ENCODE measurements at regions not wholly inside any gene's neighbourhood (a gene's known extent, or its start where the extent isn't known, plus 50 kb on each side); places are given as distances from the start of the nearest gene placed in this dataset.
"Not testable (repeated sequence)": the region's sequence is repeated elsewhere in the genome, so short reads cannot be mapped to it uniquely, and the experiment has no call there.

DNA sequence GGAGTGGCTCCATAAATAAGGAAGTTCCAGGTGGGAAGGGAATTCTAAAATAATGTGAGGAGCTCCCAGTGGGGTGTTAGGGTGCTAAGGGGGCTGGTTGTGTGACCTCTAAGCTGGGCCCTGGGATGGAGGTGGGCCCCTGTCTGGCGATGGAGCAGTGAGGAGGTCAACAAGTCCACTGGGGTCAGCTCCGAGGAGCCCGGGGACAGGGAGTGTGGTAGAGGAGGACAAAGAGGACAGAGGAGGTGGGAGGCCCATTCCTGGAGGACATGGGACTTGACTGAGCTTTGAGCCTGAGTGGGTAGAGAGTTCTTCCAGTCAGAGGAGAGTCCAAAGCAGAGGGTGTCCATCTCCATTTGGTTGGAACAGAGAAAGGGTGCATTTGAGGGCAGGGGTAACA is 390.2 kb downstream of the TSHZ3 start:
- Histone ChIP-seq H3K4me3 (replicated peaks; ENCODE audit: insufficient read depth, low read length) (no peak overlapping the region), H3K27me3 (ENCODE audit: insufficient read depth, poor library complexity, severe bottlenecking) (no peaks in the 10 kb centered on the region), H3K27ac (replicated peaks) (no peak overlapping the region)
- DNase-seq (ENCODE audit: low read depth in 1 of 2, low spot score in 1 of 2), result no peak
- TF ChIP-seq SPI1 (IDR thresholded peaks at IDR 0.05; ENCODE audit: borderline replicate concordance, low read depth) (no peak), POLR2AphosphoS5 (IDR thresholded peaks at IDR 0.05; ENCODE audit: low read depth) (no peak), GABPA (IDR thresholded peaks at IDR 0.05; ENCODE audit: low read depth) (no peak)
- TF ChIP-seq, protein P1, sequence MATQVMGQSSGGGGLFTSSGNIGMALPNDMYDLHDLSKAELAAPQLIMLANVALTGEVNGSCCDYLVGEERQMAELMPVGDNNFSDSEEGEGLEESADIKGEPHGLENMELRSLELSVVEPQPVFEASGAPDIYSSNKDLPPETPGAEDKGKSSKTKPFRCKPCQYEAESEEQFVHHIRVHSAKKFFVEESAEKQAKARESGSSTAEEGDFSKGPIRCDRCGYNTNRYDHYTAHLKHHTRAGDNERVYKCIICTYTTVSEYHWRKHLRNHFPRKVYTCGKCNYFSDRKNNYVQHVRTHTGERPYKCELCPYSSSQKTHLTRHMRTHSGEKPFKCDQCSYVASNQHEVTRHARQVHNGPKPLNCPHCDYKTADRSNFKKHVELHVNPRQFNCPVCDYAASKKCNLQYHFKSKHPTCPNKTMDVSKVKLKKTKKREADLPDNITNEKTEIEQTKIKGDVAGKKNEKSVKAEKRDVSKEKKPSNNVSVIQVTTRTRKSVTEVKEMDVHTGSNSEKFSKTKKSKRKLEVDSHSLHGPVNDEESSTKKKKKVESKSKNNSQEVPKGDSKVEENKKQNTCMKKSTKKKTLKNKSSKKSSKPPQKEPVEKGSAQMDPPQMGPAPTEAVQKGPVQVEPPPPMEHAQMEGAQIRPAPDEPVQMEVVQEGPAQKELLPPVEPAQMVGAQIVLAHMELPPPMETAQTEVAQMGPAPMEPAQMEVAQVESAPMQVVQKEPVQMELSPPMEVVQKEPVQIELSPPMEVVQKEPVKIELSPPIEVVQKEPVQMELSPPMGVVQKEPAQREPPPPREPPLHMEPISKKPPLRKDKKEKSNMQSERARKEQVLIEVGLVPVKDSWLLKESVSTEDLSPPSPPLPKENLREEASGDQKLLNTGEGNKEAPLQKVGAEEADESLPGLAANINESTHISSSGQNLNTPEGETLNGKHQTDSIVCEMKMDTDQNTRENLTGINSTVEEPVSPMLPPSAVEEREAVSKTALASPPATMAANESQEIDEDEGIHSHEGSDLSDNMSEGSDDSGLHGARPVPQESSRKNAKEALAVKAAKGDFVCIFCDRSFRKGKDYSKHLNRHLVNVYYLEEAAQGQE (IDR thresholded peaks at IDR 0.05; ENCODE audit: insufficient replicate concordance, low read depth), result no peak
- TF ChIP-seq, protein P2, sequence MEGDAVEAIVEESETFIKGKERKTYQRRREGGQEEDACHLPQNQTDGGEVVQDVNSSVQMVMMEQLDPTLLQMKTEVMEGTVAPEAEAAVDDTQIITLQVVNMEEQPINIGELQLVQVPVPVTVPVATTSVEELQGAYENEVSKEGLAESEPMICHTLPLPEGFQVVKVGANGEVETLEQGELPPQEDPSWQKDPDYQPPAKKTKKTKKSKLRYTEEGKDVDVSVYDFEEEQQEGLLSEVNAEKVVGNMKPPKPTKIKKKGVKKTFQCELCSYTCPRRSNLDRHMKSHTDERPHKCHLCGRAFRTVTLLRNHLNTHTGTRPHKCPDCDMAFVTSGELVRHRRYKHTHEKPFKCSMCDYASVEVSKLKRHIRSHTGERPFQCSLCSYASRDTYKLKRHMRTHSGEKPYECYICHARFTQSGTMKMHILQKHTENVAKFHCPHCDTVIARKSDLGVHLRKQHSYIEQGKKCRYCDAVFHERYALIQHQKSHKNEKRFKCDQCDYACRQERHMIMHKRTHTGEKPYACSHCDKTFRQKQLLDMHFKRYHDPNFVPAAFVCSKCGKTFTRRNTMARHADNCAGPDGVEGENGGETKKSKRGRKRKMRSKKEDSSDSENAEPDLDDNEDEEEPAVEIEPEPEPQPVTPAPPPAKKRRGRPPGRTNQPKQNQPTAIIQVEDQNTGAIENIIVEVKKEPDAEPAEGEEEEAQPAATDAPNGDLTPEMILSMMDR (IDR thresholded peaks at IDR 0.05; ENCODE audit: insufficient read depth, low read length), result no peak

DNA sequence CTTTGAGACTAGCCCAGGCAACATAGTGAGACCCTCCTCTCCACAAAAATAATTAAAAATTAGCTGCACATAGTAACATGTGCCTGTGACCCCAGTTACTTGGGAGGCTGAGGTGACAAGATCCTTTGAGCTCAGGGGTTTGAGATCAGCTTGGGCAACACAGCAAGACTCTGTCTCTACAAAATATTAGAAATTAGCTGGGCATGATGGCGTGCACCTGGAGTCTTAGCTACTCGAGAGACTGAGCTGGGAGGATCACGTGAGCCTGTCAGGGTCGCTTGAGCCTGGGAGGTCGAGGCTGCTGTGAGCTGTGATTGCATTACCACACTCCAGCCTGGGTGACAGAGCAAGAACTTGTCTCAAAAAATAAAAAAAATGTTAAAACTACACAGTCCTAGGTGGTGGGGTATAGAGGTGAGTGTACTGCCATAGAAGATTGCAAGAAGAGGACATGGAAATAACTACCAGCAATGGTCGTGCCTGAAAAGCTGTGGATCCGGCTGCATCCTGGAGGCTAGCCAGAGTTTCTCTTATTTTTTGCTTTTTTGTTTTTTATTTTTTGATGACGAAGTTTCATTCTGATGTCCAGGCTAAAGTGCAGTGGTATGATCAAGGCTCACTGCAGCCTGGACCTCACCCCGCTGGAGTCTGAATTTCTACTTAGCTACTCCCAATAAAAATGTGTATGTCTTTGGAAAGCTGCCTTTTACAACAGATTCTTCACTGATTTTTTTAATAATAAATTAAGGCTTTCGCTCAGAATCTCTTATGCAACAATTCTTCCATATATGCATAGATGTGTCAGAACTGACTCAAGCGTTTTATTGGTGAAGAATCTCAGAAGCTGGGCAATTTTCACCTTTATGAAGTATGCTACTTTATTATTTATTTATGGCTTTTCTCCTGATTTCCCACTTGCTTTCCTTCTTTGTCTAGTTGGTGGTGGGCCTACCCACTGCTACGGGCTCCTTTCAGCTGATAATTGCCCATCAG is 393.8 kb downstream of the TSHZ3 start:
- no peak overlapping the region for H3K27ac ChIP-seq (replicated peaks)

DNA sequence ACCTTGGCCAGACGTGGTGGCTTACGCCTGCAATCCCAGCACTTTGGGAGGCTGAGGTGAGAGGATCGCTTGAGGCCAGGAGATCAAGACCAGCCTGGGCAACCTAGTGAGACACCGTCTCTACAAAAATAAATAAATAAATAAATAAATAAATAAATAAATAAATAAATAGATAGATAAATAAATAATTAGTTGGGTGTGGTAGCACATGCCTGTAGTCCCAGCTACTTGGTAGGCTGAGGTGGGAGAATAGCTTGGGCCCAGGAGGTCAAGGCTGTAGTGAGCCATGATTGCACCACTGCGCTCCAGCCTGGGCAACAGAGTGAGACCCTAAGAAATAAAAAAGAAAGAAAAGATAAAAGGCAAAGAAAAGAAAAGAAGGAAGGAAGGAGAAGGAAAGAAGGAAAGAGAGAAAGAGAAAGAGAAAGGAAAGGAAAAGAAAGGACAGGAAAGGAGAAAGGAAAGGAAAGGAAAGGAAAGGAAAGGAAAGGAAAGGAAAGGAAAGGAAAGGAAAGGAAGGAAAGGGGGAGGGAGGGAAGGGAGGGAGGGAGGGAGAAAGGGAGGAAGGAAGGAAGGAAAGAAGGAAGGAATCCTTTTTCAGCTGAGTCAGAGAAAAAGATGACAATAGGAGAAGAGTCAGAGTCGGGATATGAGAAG is 404.8 kb downstream of the TSHZ3 start:
- H3K4me3 ChIP-seq (replicated peaks; ENCODE audit: insufficient read depth, low read length); H3K27ac ChIP-seq (replicated peaks); DNase-seq (ENCODE audit: low read depth in 1 of 2, low spot score in 1 of 2); H3K27me3 ChIP-seq (ENCODE audit: insufficient read depth, poor library complexity, severe bottlenecking): not testable (repeated sequence)

More for the DNA sequence above, 393.8 kb downstream of the TSHZ3 start:
- no peak for TF ChIP-seq POLR2AphosphoS5 (IDR thresholded peaks at IDR 0.05; ENCODE audit: low read depth)
- TF ChIP-seq GABPA (IDR thresholded peaks at IDR 0.05; ENCODE audit: low read depth), result no peak
- TF ChIP-seq, protein P1 (IDR thresholded peaks at IDR 0.05; ENCODE audit: insufficient replicate concordance, low read depth), result no peak
- TF ChIP-seq, protein P2 (IDR thresholded peaks at IDR 0.05; ENCODE audit: insufficient read depth, low read length), result no peak
- no peak for TF ChIP-seq SPI1 (IDR thresholded peaks at IDR 0.05; ENCODE audit: borderline replicate concordance, low read depth)
- Histone ChIP-seq H3K27me3 (ENCODE audit: insufficient read depth, poor library complexity, severe bottlenecking) (peaks cover 2% of the 10 kb centered on the region), H3K4me3 (replicated peaks; ENCODE audit: insufficient read depth, low read length) (no peak overlapping the region)
- no peak for DNase-seq (ENCODE audit: low read depth in 1 of 2, low spot score in 1 of 2)

DNA sequence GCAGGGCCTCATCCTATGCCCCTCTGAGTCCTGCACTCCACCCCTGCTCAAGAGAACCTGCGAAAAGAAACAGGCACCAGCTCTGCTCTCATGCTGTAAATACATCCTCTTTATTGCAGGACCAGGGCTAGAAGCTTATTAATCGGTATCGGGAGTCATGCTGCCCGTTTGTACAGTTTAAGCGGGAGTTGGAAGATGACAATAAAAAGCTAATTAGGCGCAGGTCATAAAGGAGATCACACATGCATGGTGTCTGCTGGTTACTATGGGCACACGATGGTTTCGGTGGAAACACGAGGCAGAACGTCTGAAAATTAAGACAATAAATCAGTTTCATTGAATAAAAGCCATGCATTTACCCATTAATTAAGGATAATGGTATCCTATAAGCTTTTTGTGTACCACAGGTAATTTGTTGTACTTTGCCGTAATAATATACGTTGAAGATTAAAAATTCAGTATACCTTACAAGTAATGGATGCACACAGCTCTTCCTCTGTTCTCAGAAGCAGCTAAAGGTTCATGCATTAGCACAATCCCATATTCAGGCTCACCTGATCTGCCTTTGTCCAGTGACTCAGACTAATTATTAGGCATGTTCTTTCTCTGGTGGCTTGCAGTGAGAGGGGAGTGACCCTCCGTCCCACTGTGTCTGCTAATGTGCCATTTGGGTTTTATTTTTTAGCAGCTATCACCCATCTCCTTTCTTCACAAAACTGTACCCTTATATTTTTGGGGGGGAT is 406.0 kb downstream of the TSHZ3 start:
- no peak overlapping the region for H3K4me3 ChIP-seq (replicated peaks; ENCODE audit: insufficient read depth, low read length)
- TF ChIP-seq, protein P2 (IDR thresholded peaks at IDR 0.05; ENCODE audit: insufficient read depth, low read length), result no peak
- TF ChIP-seq GABPA (IDR thresholded peaks at IDR 0.05; ENCODE audit: low read depth) (no peak), POLR2AphosphoS5 (IDR thresholded peaks at IDR 0.05; ENCODE audit: low read depth) (no peak), SPI1 (IDR thresholded peaks at IDR 0.05; ENCODE audit: borderline replicate concordance, low read depth) (no peak)
- TF ChIP-seq, protein P1 (IDR thresholded peaks at IDR 0.05; ENCODE audit: insufficient replicate concordance, low read depth), result no peak
- H3K27ac ChIP-seq (replicated peaks), result no peak overlapping the region
- no peaks in the 10 kb centered on the region for H3K27me3 ChIP-seq (ENCODE audit: insufficient read depth, poor library complexity, severe bottlenecking)
- no peak for DNase-seq (ENCODE audit: low read depth in 1 of 2, low spot score in 1 of 2)
